ENCODE measurements at regions not wholly inside any gene's neighbourhood (a gene's known extent, or its start where the extent isn't known, plus 50 kb on each side); places are given as distances from the start of the nearest gene placed in this dataset.

GRCh38 chr16:85544016-85544415, 69.1 kb upstream of the GSE1 start:
- no peak for TF ChIP-seq CTCF (IDR thresholded peaks at IDR 0.05; ENCODE audit: control insufficient read depth, insufficient read depth, low read depth, low read length, missing control alignments)
- no peak overlapping the region for H3K4me3 ChIP-seq (ENCODE audit: control insufficient read depth, low read depth, low read length)
- no peak for DNase-seq (ENCODE audit: low read depth)

- H3K4me3 ChIP-seq (ENCODE audit: control insufficient read depth, low read depth, low read length): no peak overlapping the region
- DNase-seq (ENCODE audit: low read depth): no peak
- TF ChIP-seq CTCF (IDR thresholded peaks at IDR 0.05; ENCODE audit: control insufficient read depth, insufficient read depth, low read depth, low read length, missing control alignments): no peak
Measured at GRCh38 chr16:85544668-85545067, 68.5 kb upstream of the GSE1 start.

- no peak for DNase-seq (ENCODE audit: low read depth)
- TF ChIP-seq CTCF (IDR thresholded peaks at IDR 0.05; ENCODE audit: control insufficient read depth, insufficient read depth, low read depth, low read length, missing control alignments): no peak
- H3K4me3 ChIP-seq (ENCODE audit: control insufficient read depth, low read depth, low read length): no peak overlapping the region
Measured at GRCh38 chr16:85545227-85545818, 67.8 kb upstream of the GSE1 start.

GRCh38 chr16:85546585-85547447, 66.3 kb upstream of the GSE1 start:
- H3K4me3 ChIP-seq (ENCODE audit: control insufficient read depth, low read depth, low read length): no peak overlapping the region
- no peak for TF ChIP-seq CTCF (IDR thresholded peaks at IDR 0.05; ENCODE audit: control insufficient read depth, insufficient read depth, low read depth, low read length, missing control alignments)
- no peak for DNase-seq (ENCODE audit: low read depth)

GRCh38 chr16:85548375-85548774, 64.7 kb upstream of the GSE1 start:
- no peak overlapping the region for H3K4me3 ChIP-seq (ENCODE audit: control insufficient read depth, low read depth, low read length)
- DNase-seq (ENCODE audit: low read depth): no peak
- no peak for TF ChIP-seq CTCF (IDR thresholded peaks at IDR 0.05; ENCODE audit: control insufficient read depth, insufficient read depth, low read depth, low read length, missing control alignments)

GRCh38 chr16:85549766-85550421, 63.2 kb upstream of the GSE1 start:
- no peak for TF ChIP-seq CTCF (IDR thresholded peaks at IDR 0.05; ENCODE audit: control insufficient read depth, insufficient read depth, low read depth, low read length, missing control alignments)
- no peak overlapping the region for H3K4me3 ChIP-seq (ENCODE audit: control insufficient read depth, low read depth, low read length)
- no peak for DNase-seq (ENCODE audit: low read depth)
